ENCODE measurements at regions not wholly inside any gene's neighbourhood (a gene's known extent, or its start where the extent isn't known, plus 50 kb on each side); places are given as distances from the start of the nearest gene placed in this dataset.

DNA sequence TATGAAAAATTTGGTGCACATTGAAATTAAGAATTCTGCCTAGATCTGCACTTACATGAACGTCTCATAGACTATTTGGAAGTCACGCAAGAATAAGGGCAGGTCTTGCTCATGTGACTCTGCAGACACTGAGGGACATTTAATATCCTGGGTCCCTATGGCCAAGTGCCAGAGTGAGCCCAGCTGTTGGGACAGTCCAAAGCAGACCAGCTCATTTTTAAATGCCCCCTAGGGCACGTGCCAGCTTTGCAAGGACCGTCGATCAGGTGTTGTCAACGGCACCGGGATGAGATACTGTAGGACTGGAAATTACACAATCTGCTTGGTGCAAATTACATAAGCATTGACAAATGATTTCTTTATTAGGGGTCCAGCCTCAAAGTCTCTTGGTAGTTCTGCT, 293.6 kb downstream of the TEX29 start:
- Histone ChIP-seq H3K27ac (no peak overlapping the region), H3K27me3 (no peaks in the 10 kb centered on the region), H3K9me3 (no peaks in the 10 kb centered on the region), H3K4me1 (no peaks in the 10 kb centered on the region), H3K4me3 (no peak overlapping the region), H3K36me3 (no peaks in the 10 kb centered on the region)
- TF ChIP-seq, protein P1, sequence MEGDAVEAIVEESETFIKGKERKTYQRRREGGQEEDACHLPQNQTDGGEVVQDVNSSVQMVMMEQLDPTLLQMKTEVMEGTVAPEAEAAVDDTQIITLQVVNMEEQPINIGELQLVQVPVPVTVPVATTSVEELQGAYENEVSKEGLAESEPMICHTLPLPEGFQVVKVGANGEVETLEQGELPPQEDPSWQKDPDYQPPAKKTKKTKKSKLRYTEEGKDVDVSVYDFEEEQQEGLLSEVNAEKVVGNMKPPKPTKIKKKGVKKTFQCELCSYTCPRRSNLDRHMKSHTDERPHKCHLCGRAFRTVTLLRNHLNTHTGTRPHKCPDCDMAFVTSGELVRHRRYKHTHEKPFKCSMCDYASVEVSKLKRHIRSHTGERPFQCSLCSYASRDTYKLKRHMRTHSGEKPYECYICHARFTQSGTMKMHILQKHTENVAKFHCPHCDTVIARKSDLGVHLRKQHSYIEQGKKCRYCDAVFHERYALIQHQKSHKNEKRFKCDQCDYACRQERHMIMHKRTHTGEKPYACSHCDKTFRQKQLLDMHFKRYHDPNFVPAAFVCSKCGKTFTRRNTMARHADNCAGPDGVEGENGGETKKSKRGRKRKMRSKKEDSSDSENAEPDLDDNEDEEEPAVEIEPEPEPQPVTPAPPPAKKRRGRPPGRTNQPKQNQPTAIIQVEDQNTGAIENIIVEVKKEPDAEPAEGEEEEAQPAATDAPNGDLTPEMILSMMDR (IDR thresholded peaks at IDR 0.05) = no peak
- DNase-seq (ENCODE audit: low spot score) = no peak

DNA sequence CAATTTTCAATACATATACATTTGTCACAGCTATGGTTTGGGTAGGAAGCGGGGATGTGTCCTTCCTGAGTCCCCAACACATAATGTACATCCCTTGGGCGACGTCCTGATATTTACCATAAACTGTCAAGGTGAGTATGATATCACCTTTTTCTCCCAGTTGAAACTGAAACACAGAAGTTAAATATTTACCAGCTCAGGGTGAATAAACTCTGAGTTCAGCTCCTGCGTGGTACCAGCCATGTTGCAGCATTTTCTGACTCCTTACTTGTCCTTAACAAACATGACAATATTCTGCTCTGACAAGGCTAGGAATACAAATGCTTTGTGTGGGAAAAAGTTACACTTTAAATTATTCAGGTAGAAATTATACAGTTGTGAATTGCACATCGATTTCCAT, 294.2 kb downstream of the TEX29 start:
- no peak overlapping the region for H3K27ac ChIP-seq
- H3K9me3 ChIP-seq = no peaks in the 10 kb centered on the region
- DNase-seq (ENCODE audit: low spot score) = no peak
- no peaks in the 10 kb centered on the region for H3K36me3 ChIP-seq
- H3K4me1 ChIP-seq = no peaks in the 10 kb centered on the region
- TF ChIP-seq, protein P1 (IDR thresholded peaks at IDR 0.05) = no peak
- no peak overlapping the region for H3K4me3 ChIP-seq
- no peaks in the 10 kb centered on the region for H3K27me3 ChIP-seq

DNA sequence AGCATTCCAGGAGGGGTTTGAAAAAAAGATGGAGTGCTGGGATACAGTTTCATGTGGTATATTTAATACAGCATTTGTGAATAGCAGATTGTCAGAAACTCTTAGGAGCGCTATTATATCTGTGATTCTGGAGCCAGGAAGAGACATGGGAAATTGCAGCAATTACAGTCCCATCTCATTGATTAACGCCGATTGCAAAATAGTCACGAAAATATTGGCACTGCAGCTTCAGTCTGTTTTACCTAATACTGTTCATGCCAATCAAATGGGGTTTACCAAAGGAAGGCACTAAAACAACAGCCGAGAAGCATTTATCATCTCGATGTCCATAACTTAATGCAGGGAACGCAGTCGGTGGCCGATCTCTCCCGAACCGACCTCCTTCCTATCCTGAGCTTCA, 295.8 kb downstream of the TEX29 start:
- no peaks in the 10 kb centered on the region for H3K4me1 ChIP-seq
- no peak overlapping the region for H3K4me3 ChIP-seq
- TF ChIP-seq, protein P1 (IDR thresholded peaks at IDR 0.05) = no peak
- H3K36me3 ChIP-seq = no peaks in the 10 kb centered on the region
- H3K27ac ChIP-seq = no peak overlapping the region
- no peaks in the 10 kb centered on the region for H3K9me3 ChIP-seq
- H3K27me3 ChIP-seq = no peaks in the 10 kb centered on the region
- no peak for DNase-seq (ENCODE audit: low spot score)

DNA sequence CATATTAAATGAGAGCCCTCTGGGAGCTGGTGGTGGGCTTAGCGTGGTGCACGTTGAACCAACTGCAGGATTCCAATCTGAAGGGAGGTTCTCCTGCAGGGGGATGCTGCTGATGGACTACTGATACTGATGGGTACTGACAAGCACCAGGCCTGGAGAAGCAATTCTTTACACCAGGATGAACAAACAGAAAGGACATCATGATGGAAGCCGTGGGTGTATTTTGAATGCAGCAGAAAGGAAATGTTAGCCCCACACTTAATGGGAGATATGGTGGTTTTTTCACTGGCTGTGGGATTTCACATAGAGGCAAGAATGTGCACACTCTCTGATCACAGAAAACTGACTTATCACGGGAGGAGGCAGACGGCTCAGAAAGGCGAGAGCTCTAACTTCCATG, 299.7 kb downstream of the TEX29 start:
- TF ChIP-seq, protein P1 (IDR thresholded peaks at IDR 0.05) = no peak
- Histone ChIP-seq H3K4me1 (no peaks in the 10 kb centered on the region), H3K36me3 (no peaks in the 10 kb centered on the region), H3K27ac (no peak overlapping the region), H3K9me3 (no peaks in the 10 kb centered on the region), H3K27me3 (no peaks in the 10 kb centered on the region), H3K4me3 (no peak overlapping the region)
- no peak for DNase-seq (ENCODE audit: low spot score)

DNA sequence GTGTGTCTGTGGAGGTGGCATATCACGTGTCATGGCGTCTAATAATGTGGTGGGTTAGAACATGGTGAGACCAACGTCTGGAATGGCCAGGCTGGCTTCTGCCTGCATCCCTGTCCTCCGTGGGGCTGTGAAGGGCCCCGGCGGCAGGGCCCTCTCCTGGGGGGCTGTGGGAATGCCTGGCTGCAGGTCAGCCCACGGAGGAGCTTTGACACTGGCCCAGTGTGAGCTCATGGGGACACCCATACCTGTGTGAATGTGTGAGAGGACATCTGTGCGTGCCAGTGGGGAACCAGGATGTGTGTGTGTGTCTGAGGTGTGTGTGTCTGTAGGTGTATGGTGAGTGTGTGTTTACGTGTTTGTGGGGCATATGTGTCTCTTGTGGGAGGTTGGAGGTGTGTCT, 300.1 kb downstream of the TEX29 start:
- no peak overlapping the region for H3K4me3 ChIP-seq

GRCh38 chr13:111621164-111621563, 300.7 kb downstream of the TEX29 start:
- H3K36me3 ChIP-seq = no peaks in the 10 kb centered on the region
- no peak overlapping the region for H3K4me3 ChIP-seq
- H3K4me1 ChIP-seq = peaks cover 0 to 2% of the 10 kb centered on the region in 2 donors
- H3K9me3 ChIP-seq = no peaks in the 10 kb centered on the region
- no peak for DNase-seq (ENCODE audit: low spot score)
- TF ChIP-seq, protein P1 (IDR thresholded peaks at IDR 0.05) = no peak
- no peak overlapping the region for H3K27ac ChIP-seq
- no peaks in the 10 kb centered on the region for H3K27me3 ChIP-seq

More for the DNA sequence above, 300.1 kb downstream of the TEX29 start:
- Histone ChIP-seq H3K4me1 (no peaks in the 10 kb centered on the region), H3K9me3 (no peaks in the 10 kb centered on the region), H3K36me3 (no peaks in the 10 kb centered on the region), H3K27ac (no peak overlapping the region), H3K27me3 (no peaks in the 10 kb centered on the region)
- TF ChIP-seq, protein P1 (IDR thresholded peaks at IDR 0.05) = no peak
- DNase-seq (ENCODE audit: low spot score) = no peak
